ENCODE measurements at regions not wholly inside any gene's neighbourhood (a gene's known extent, or its start where the extent isn't known, plus 50 kb on each side); places are given as distances from the start of the nearest gene placed in this dataset.

- Histone ChIP-seq H3K9me3 (replicated peaks; ENCODE audit: control insufficient read depth, insufficient read depth, low read length) (no peaks in the 10 kb centered on the region), H3K36me3 (ENCODE audit: control insufficient read depth in 2 of 2, extremely low read depth in 1 of 2, insufficient read depth in 2 of 2, low read length in 2 of 2) (no peaks in the 10 kb centered on the region), H3K79me2 (ENCODE audit: control insufficient read depth, insufficient read depth, low read length) (no peaks in the 10 kb centered on the region), H3K9me1 (replicated peaks; ENCODE audit: control insufficient read depth, extremely low read depth, insufficient read depth, low read length) (no peaks in the 10 kb centered on the region), H3K27me3 (ENCODE audit: control insufficient read depth in 2 of 2, insufficient read depth in 2 of 2, low read length in 2 of 2) (no peaks in the 10 kb centered on the region), H3K4me2 (ENCODE audit: insufficient read depth, low read length) (no peak overlapping the region), H3K4me1 (ENCODE audit: control insufficient read depth, extremely low read depth, insufficient read depth, low read length) (no peaks in the 10 kb centered on the region), H3K9ac (replicated peaks; ENCODE audit: extremely low read depth, insufficient read depth, low read length) (no peak overlapping the region), H3K27ac (ENCODE audit: insufficient read depth, low read depth, low read length) (no peak overlapping the region), H2AFZ (ENCODE audit: low read depth, low read length) (no peak overlapping the region), H4K20me1 (replicated peaks; ENCODE audit: control insufficient read depth, extremely low read depth, insufficient read depth, low read length) (no peaks in the 10 kb centered on the region), H3K4me3 (replicated peaks in 1 of 3; ENCODE audit: insufficient read depth in 1 of 3, low read depth in 1 of 3, low read length in 3 of 3) (no peak overlapping the region)
- CTCF ChIA-PET, result interaction anchor here (1.8 kb wide), 1 partner anchor 12 kb away, joined by 4 read pairs; no protein-coding TSS in a partner anchor
- no TSS peak for BruUV-seq (replicated peaks)
- FAIRE-seq (no peak), DNase-seq (ENCODE audit: low read depth, low spot score) (no peak)
- TF ChIP-seq JUN (IDR thresholded peaks at IDR 0.05; ENCODE audit: borderline replicate concordance, insufficient read depth, insufficient read length, low read depth) (no peak), MYC (IDR thresholded peaks at IDR 0.05; ENCODE audit: low read depth, low read length) (no peak), POLR2AphosphoS5 (IDR thresholded peaks at IDR 0.05; ENCODE audit: insufficient read depth, low read depth, low read length) (no peak), EZH2 (IDR thresholded peaks at IDR 0.05; ENCODE audit: borderline replicate concordance, low read depth, low read length, severe bottlenecking) (no peak), FOS (IDR thresholded peaks at IDR 0.05; ENCODE audit: borderline replicate concordance, insufficient read depth, low read length) (no peak), GATA2 (IDR thresholded peaks at IDR 0.05; ENCODE audit: insufficient read depth, insufficient read length, low read depth, low read length) (no peak), CTCF (IDR thresholded peaks at IDR 0.05; ENCODE audit: extremely low read depth in 1 of 2, insufficient read depth in 1 of 2, low read depth in 1 of 2, low read length in 2 of 2) (no peak), POLR2A (IDR thresholded peaks at IDR 0.05; ENCODE audit: low read depth, low read length) (no peak), MAX (IDR thresholded peaks at IDR 0.05; ENCODE audit: insufficient read depth, insufficient read length) (no peak)
- POLR2A ChIA-PET, result no interaction called here
- intact Hi-C loops (cut with micrococcal nuclease), result no loop called here
- dilution Hi-C loops (cut with MboI; ENCODE audit: extremely low pct_ligation_motif_present, low sequenced_read_pairs), result no loop called here
Measured at GRCh38 chr14:85131226-85131922, 398.6 kb upstream of the FLRT2 start.
